ES-I3 (cell line): ENCODE measurements at regions not wholly inside any gene's neighbourhood (a gene's known extent, or its start where the extent isn't known, plus 50 kb on each side); places are given as distances from the start of the nearest gene placed in this dataset.
"Not testable (repeated sequence)": the region's sequence is repeated elsewhere in the genome, so short reads cannot be mapped to it uniquely, and the experiment has no call there.

Experiments used
- H3K36me3 ChIP-seq: 2 replicates; pipeline ENCODE4 v1.6.1; 2013; ENCODE audit warnings: mild to moderate bottlenecking, low read length, control low read depth, moderate library complexity; ENCODE audit not compliant: insufficient read depth
- H3K4me1 ChIP-seq: 2 replicates; pipeline ENCODE4 v1.6.1; 2013; ENCODE audit warnings: mild to moderate bottlenecking, control low read depth, low read length; ENCODE audit not compliant: insufficient read depth
- H3K9ac ChIP-seq: 2 replicates; pipeline ENCODE4 v1.6.1; 2013; ENCODE audit warnings: low read depth, mild to moderate bottlenecking, low read length, moderate library complexity
- H3K9me3 ChIP-seq: 2 replicates; pipeline ENCODE4 v1.6.1; 2013; ENCODE audit warnings: mild to moderate bottlenecking, low read length, moderate library complexity; ENCODE audit not compliant: control insufficient read depth, insufficient read depth

DNA sequence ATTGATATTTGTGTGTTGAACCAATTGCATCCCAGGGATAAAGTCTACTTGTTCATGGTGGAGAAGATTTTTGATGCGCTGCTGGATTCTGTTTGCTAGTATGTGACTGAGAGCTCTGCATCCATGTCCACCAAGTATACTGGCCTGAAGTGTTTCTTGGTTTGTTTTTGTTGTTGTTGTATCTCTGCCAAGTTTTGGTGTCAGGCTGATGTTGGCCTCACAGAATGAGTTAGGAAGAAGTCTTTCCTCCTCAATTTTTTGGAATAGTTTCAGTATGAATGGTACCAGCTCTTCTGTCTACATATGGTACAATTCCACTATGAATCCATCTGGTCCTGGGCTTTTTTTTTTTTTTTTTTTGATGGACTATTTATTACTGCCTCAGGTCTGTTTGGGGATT lies 50.9 kb upstream of the OSTN start:
- Histone ChIP-seq H3K9me3 (no peaks in the 10 kb centered on the region), H3K36me3 (no peaks in the 10 kb centered on the region), H3K9ac (no peak overlapping the region), H3K4me1 (no peaks in the 10 kb centered on the region)

DNA sequence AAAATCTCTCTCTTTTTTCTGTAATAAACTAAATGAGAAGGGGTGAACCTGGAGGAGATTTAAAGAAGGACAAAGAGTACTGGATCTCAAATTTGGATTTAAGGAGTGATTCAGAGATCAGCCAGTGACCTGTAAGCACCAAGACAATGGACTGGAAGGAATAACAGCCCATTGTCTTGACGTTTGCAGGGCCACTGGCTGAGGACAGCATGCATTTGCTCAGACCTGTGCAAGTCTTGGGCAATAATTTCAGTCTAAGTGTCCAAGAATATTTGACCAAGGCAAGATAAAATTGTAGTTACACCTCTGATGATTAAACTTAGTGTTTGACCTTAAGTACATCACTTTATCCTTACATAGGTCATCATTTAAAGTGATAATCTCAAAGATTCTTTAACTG lies 55.8 kb upstream of the OSTN start:
- no peaks in the 10 kb centered on the region for H3K9me3 ChIP-seq
- no peaks in the 10 kb centered on the region for H3K4me1 ChIP-seq
- no peaks in the 10 kb centered on the region for H3K36me3 ChIP-seq
- no peak overlapping the region for H3K9ac ChIP-seq

DNA sequence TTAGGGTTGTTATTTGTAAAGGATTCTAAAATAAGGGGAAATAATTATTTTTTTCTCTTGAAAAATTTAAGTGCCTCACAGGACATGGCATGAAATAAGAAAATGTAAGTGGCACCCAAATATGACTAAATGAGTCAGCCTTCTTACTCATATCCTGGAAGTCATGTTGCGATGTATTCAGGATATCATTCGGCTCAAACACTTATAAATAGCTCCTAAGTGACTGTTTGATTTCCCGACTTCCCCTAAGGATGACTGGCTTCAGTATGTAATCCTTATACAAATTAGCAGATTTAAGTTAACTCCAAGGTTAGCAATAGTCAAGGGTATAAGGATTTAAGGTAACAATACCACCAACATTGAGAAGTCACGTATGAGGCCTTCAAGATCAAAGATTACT lies 57.3 kb upstream of the OSTN start:
- Histone ChIP-seq H3K9ac (no peak overlapping the region), H3K4me1 (no peaks in the 10 kb centered on the region), H3K9me3 (no peaks in the 10 kb centered on the region), H3K36me3 (no peaks in the 10 kb centered on the region)

DNA sequence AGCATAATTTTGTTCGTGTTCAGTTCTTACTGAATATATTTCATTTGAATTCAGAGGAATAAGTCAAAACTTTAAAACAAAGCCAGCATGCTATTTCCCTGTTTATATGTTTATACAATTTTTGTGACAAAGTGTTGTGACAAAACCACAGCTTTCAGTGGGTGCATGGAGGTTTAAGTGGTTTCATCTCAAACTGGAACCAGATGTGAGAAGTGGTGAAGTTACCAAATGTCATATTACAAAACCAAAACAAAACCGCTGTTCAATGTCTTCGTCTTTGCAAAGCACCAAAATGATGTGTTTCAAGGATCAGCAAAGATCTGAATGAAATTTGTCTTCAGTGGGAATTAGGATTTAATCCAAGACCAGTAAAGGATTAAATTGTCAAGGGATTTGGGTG lies 59.3 kb upstream of the OSTN start:
- Histone ChIP-seq H3K36me3 (no peaks in the 10 kb centered on the region), H3K9me3 (no peaks in the 10 kb centered on the region), H3K4me1 (no peaks in the 10 kb centered on the region), H3K9ac (no peak overlapping the region)

DNA sequence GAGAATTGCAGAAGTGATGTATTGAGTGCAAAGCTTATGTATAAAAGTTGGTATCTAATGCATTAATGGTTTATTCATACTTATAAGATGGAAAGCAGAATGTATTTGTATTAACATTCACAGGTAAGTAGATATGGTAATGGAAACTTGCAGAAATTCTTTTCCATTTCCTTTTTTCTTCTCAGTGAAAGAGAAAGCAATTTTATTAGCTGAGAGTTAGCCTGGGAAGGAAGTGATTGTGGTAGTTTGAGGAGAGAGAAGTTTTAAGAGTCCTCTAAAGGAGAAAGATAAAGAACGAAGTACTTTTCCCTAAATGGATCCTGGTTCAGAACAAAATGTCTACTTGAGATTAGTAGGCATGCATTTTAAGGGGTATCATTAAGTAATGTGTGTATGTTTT lies 60.1 kb upstream of the OSTN start:
- Histone ChIP-seq H3K9ac (no peak overlapping the region), H3K36me3 (no peaks in the 10 kb centered on the region), H3K4me1 (no peaks in the 10 kb centered on the region), H3K9me3 (no peaks in the 10 kb centered on the region)

DNA sequence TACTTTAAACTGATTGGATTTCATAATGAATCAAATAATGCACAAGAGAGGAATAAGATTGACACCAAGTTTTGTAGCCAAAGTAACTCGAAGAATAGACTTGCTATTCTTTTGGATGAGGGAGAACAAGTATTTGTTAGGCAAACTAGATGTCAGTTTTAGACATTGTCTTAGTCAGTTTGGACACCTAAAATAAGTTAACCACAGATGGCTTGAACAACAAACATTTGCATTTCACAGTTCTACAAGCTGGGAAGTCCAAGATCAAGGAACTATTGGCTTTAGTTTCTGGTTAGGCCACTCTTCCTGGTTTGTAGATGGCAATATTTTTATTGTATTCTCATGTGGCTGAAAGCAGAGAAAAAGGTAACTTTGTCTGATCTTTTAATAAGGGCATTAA lies 61.3 kb upstream of the OSTN start:
- H3K9me3 ChIP-seq = no peaks in the 10 kb centered on the region
- no peak overlapping the region for H3K9ac ChIP-seq
- no peaks in the 10 kb centered on the region for H3K4me1 ChIP-seq
- H3K36me3 ChIP-seq = no peaks in the 10 kb centered on the region

DNA sequence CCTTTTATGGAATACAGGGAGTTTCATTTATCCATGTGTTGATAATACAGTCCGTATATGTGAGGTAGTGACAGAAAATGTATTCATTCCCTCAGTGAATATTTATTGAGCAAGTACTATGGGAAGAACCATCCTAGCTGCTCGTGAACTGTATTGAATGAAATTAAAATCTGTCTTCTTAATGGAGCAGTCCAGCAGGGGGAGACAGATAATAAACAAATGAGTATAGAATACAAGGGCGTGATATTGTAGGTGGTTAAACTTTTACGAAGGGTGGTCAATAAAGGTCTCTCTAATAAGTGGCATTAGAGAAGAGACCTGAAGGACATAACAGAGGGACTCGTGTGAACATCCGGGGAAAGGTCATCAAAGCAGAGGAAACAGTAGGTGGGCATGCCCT lies 62.7 kb upstream of the OSTN start:
- Histone ChIP-seq H3K36me3 (no peaks in the 10 kb centered on the region), H3K9me3 (no peaks in the 10 kb centered on the region), H3K4me1 (no peaks in the 10 kb centered on the region), H3K9ac (no peak overlapping the region)

DNA sequence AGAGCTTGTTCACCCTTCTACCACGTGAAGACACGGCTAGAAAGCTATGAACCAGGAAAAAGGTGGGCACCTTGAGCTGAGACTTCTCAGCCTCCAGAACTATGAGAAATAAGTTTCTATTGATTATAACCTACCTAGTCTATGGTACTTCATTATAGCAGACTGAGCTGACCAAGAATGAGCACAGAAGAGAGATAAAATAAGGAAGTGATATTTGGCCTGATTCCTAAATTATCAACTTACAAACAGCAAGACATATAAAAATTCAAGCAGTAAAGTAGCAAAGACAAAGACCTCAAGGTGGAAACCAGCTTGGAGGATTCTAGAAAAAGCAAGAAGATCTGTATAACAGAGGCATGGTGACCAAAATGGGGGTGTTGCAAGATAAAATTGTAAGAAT lies 63.9 kb upstream of the OSTN start:
- Histone ChIP-seq H3K4me1 (no peaks in the 10 kb centered on the region), H3K9ac (no peak overlapping the region), H3K36me3 (no peaks in the 10 kb centered on the region), H3K9me3 (no peaks in the 10 kb centered on the region)

DNA sequence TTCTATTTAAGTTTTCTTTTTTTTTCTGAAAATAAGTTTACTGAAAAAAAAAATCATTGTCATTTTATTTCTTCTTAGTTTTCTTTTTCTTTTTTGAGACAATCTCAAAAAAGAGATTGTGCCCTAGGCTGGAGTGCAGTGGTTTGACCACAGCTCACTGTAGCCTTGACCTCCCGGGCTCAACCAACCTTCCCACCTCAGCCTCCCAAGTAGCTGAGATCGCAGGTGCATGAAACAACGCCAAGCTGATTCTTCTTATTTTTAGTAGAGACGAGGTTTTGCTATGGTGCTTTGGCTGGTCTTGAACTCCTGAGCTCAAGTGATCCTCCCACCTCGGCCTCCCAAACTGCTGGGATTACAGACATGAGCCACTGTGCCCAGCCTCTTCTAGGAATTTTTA lies 65.7 kb upstream of the OSTN start:
- no peaks in the 10 kb centered on the region for H3K4me1 ChIP-seq
- no peak overlapping the region for H3K9ac ChIP-seq
- no peaks in the 10 kb centered on the region for H3K9me3 ChIP-seq
- H3K36me3 ChIP-seq = no peaks in the 10 kb centered on the region

DNA sequence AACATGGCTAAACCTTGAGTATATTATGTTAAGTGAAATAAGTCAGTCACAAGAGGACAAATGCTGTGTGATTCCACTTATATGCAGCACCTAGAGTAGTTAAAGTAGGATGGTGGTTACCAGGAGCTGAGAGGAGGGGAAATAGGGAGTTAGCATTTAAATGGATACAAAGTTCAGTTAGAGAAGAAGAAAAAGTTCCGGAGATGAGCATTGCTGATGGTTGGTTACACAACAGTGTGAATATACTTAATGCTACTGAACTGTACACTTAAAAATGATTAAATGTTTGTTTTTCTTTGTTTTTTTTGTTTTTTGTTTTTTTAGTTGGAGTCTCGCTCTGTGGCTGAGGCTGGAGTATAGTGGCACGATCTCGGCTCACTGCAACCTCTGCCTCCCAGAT lies 67.7 kb upstream of the OSTN start:
- H3K9ac ChIP-seq = no peak overlapping the region
- no peaks in the 10 kb centered on the region for H3K4me1 ChIP-seq
- H3K36me3 ChIP-seq = no peaks in the 10 kb centered on the region
- H3K9me3 ChIP-seq = no peaks in the 10 kb centered on the region

DNA sequence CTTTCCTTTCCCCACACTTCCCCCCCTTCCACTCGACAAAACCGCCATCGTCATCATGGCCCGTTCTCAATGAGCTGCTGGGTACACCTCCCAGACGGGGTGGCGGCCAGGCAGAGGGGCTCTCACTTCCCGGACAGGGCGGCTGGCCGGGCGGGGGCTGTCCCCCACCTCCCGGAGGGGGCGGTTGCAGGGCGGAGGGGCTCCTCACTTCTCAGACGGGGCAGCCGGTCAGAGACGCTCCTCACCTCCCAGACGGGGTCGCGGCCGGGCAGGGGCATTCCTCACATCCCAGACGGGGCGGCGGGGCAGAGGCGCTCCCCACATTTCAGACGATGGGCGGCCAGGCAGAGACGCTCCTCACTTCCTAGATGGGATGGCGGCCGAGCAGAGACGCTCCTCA lies 74.2 kb upstream of the OSTN start:
- not testable (repeated sequence) for H3K4me1 ChIP-seq, H3K9me3 ChIP-seq, H3K36me3 ChIP-seq, H3K9ac ChIP-seq

DNA sequence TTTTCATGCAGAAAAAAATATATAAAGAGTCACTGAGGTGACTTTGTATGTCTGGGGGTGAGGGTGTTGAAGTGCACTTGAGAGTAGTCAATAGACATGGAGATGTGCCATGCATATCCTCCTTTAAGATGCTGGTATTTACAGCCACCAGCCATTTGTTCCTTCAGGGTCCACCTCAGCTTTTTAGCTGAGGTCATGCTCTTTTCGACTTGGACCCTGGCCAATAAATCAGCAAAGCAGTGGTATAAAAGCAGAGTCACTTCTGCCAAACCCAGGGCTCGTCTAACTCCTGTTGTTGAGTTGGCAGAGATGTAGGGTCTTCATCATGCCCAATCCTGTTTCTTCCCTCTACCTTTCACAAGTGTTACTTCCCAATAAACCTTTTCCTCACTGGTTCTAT lies 75.1 kb upstream of the OSTN start:
- Histone ChIP-seq H3K4me1 (no peaks in the 10 kb centered on the region), H3K9ac (no peak overlapping the region), H3K36me3 (no peaks in the 10 kb centered on the region)

DNA sequence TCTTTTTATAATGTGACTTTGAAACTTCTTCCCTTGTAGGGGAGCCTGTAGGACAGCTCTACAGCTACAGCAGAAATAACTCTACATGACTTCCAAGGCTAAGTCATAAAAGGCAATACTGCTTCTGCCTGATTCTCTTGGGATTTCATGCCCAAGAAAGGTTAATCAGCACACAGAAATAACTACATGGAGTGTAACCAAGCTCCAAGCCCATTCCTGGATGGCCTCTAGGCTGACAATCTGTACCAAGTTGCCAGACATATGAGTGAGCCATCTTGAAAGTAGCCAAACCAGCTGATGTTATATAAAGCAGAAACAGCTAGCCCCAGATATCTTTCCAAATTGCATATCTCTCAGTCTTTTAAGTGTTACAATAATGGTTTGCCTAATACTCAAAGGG lies 75.8 kb upstream of the OSTN start:
- Histone ChIP-seq H3K9me3 (no peaks in the 10 kb centered on the region; the same call in 1 of the 2 replicates), H3K9ac (no peak overlapping the region), H3K4me1 (no peaks in the 10 kb centered on the region), H3K36me3 (no peaks in the 10 kb centered on the region)

More for the DNA sequence above, 75.1 kb upstream of the OSTN start:
- H3K9me3 ChIP-seq = no peaks in the 10 kb centered on the region; the same call in 1 of the 2 replicates

DNA sequence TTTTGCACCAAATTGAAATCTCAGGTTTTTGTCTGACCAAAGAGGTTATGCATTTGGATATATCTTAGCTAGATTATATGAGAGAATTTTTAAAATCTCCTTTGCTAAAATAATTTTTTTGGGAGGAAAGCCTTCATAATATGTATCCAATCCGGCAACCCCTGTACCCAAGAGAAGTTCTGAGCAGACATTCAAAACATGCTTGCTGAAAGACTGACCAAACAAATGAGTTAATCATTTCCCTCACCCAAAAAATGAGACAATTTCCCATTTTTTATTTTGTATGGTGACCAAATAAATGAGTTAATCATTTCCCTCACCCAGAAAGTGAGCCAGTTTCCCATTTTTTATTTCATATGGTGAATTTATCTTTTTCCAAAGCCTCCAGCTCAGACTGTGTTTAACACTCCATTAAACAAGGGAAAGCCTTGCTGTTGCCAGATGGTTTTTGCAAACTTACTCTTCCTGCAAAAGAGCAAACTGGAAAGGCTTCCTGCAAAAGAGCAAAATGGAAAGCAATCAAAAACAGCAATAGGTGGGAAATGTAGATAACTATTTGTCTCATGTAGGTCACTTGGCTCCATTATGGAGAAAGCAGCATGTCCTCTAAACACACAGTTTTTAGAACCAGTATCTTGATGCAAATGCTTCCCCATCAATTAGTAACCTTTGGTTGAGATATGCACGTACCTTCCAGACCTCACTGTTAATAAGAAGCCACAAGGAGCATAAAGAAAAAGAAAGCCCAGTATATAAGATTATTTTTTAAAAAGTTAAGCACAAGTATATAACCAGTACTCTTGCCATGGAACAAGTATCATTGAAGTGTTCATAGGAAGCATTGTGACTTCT lies 78.4 kb upstream of the OSTN start:
- Histone ChIP-seq H3K9me3 (no peaks in the 10 kb centered on the region), H3K36me3 (no peaks in the 10 kb centered on the region), H3K4me1 (no peaks in the 10 kb centered on the region), H3K9ac (no peak overlapping the region)

DNA sequence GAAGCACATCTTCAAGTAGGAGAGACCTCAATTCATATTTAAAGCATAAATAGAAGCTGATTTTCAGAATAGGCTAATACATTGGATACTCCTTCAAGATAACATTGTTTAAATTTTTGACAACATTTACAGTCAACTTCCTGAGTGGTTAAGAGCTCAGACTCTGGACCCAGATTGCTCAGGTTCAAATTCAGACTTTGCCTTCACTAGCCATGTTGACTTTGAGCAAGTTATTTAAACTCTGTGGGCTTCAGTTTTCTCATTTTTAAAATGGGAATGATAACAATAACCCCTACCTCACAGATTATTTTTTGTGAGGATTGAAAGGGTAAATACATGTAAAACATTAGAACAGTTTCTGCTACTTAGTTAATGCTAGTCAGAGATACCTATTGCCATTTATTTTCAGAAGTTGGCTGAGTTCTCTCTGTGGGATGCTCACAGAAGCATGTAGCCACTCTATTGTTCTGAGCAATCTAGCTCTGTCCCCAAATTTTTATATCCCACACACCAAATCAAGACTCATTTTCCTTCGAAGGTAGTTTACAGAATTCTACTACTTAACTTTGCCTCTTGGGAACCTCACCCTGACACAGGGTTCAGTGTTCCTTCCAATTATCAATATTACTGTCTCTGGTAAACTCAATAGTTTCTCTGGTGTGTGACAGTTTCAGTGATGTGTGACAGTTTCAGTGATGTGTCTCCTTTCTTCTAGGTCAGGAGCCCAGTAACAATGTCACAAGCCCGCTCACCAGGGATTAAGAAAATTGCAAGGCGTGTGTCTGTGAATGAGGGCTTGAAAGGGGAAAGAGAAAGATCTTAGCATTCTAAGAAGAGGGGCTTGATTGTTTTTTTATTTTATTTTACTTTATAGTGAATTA lies 79.4 kb upstream of the OSTN start:
- Histone ChIP-seq H3K4me1 (no peaks in the 10 kb centered on the region), H3K9me3 (no peaks in the 10 kb centered on the region), H3K36me3 (no peaks in the 10 kb centered on the region), H3K9ac (no peak overlapping the region)
